SH-SY5Y (cell line): ENCODE measurements at regions not wholly inside any gene's neighbourhood (a gene's known extent, or its start where the extent isn't known, plus 50 kb on each side); places are given as distances from the start of the nearest gene placed in this dataset.

Experiments
- GATA2 ChIP-seq: IDR thresholded peaks from 2 replicates; pipeline ENCODE4 v1.6.1; 2011; ENCODE audit warnings: mild to moderate bottlenecking, low read depth, low read length
- GATA3 ChIP-seq: IDR thresholded peaks from 2 replicates; pipeline ENCODE4 v1.6.1; 2011; ENCODE audit warnings: low read depth, mild to moderate bottlenecking, low read length, moderate library complexity

GRCh38 chr9:73745598-73745997 lies 593.9 kb downstream of the ANXA1 start:
- TF ChIP-seq GATA2 (no peak), GATA3 (no peak)

DNA sequence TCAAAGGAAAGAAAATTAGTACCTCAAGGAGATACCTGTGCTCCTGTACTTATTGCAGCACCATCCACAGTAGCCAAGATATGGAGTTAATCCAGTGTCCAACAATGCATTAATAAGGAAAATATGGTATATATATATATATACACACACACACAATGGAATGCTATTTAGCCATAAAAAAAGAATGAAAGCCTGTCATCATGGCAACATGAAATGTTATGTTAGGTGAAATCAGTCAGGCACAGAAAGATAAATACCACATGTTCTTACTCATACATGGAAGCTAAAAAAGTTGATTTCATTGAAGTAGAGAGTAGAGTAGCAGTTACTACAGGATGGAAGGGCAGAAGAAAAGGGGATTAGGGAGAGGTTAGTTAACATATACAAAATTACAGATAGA lies 601.5 kb downstream of the ANXA1 start:
- TF ChIP-seq GATA2, result no peak
- no peak for TF ChIP-seq GATA3

DNA sequence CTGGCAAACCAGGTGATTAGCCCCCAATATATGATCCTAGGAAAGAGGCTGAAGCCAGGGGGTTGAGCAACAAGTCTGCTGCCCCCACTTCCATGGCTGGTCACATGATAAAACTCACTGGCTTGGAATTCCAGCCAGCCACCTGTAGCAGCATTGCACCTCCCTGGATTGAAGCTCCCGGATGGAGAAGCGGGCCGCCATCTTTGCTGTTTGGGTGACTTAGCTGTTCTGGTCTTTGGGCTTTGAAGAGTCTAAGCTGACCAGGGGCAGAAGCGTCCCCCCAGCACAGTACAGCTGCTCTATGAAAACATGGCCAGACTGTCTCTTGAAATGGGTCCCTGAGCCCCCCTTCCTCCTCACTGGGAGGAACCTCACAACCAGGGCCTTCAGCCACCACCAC lies 610.2 kb downstream of the ANXA1 start:
- TF ChIP-seq GATA2 (no peak), GATA3 (no peak)

GRCh38 chr9:73773896-73774295 lies 622.2 kb downstream of the ANXA1 start:
- TF ChIP-seq GATA3 (no peak), GATA2 (no peak)

- TF ChIP-seq GATA2, result no peak
- no peak for TF ChIP-seq GATA3
These were observed 624.1 kb downstream of the ANXA1 start for GRCh38 chr9:73775757-73776156.

GRCh38 chr9:73780916-73781315 lies 629.3 kb downstream of the ANXA1 start:
- TF ChIP-seq GATA3 (no peak), GATA2 (no peak)

- TF ChIP-seq GATA3 (no peak), GATA2 (no peak)
These were observed 630.5 kb downstream of the ANXA1 start for GRCh38 chr9:73782166-73782565.

DNA sequence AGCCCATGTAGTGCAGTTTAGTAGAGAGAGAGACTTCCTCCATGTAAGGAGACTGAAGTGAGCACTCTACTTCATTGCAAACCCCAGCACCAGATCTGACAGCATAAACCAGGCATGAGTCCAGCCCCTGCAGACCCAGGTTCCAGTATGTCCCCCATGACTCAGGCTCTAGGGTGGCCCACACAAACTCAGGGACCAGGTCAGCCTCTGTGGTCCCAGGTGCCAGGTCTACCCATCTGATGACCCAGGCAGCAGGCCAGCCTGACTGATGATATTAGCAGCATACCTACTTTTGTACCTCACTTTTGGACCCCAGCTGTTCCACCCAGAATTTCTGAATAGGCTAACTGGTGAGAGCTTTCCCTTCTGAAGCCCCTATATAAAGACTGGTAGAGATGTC lies 647.8 kb downstream of the ANXA1 start:
- TF ChIP-seq GATA2, result no peak

GRCh38 chr9:73805111-73805510 lies 653.4 kb downstream of the ANXA1 start:
- TF ChIP-seq GATA3, result no peak
- TF ChIP-seq GATA2, result no peak

DNA sequence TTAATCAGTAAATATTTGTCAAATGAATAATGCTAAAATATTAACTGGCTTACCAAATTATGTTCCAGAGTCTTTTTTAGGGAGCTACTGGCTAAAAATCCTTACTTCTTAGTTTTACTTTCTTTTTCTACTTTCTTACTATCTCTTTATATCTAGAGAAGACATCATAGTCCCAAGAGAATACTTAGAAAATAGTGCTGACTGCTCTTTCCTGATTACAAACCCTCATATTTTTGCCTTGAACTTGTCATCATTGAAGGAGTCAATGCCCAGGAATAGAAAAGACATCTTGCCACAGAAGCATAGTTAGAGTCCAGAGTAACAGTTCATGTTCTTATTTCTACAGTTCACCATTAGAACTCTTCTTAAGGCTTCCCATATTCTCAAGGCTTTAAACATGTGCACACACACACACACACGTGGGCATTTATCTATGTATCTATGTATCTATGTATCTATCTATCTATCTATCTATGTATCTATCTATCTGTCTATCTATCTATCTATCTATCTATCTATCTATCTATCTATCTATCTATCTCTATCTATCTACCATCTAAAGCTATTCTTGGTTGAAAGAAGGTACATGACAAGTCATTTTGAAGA lies 654.3 kb downstream of the ANXA1 start:
- no peak for TF ChIP-seq GATA2
- no peak for TF ChIP-seq GATA3

DNA sequence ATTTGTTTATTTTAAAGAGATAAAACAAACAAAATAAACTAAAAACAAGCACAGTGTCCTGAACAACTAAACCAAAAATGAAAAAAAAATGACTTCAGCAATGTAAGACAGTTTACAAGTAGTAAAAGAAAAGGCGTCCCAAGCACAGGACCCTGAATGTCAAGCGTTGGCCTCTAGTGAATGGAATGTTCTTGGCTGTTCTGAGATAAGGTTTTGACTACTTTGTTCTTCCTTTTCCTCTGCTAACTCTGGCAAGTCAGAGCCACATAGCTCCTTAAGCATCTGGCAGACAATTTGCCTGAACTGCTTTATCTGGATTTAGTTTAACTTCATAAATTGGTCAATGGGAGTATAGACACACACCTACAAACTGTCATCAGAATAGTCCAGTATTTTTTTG lies 655.2 kb downstream of the ANXA1 start:
- no peak for TF ChIP-seq GATA2
- no peak for TF ChIP-seq GATA3

- no peak for TF ChIP-seq GATA2
- no peak for TF ChIP-seq GATA3
These were observed 656.3 kb downstream of the ANXA1 start for GRCh38 chr9:73807952-73808351.

DNA sequence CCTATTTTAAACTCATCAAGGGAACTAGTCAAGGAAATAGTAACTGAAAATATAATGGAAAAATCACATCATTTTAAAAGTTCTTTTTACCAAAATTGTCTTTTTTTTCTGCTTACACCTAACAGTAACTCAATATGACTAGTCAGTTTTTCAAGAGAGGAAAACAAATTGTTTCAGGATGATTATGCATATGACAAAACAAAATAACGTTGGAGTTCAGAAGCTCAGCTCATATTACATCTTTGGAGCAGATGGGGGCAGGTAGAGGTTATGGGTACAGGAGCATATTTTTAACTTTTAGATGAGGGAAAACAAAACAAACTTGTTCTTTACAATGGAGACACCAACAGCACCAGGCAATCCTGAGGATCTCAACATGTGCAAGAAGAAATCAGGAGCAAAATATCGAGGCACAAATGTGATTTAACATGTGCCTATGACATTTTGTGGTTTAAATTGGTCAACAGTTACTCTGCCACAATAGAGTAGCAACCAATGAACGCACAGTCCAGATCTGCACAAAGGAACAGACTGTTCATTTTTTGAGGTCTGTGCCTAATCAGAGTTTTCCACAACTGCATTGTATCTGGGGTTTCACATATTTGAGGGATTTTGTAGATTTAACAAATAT lies 659.0 kb downstream of the ANXA1 start:
- TF ChIP-seq GATA3, result no peak
- no peak for TF ChIP-seq GATA2

DNA sequence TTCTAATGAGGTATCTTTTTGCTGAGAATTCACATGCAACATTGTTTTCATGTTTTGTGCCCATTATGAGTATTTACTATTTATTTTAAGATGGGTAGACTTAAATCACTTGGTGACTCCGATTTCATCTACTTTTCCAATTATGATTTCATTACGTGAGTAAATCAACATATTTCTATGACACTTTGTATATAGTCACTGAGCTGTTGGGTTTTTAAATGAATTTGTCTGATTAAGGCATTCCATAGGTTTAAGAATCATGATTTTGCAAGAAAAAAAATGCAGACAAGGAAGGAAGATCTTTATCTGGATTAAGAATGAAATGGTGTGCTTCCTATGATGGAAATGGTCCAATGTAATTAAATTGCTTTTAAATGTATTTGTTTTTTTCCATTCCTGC lies 661.9 kb downstream of the ANXA1 start:
- no peak for TF ChIP-seq GATA2
- TF ChIP-seq GATA3, result no peak

DNA sequence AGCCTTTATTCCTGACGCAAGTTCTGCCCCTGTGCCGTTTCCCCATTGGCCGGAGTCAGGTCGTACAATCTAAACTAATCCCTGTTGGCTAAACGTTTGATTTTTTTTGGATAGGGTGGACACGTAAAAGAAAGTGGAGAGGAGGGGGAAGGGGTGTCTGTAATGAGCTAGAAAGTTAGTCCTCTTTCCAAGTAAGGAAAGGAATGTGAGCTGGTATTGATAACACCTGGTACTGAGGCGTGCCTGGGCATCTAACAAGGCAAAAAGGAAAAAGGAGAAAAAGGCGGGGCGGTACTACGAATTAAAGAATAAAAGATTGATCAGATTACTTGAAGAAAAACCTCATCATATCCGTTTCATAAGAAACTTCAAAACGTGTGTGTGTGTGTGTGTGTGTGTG lies 665.2 kb downstream of the ANXA1 start:
- TF ChIP-seq GATA2 (no peak), GATA3 (no peak)

DNA sequence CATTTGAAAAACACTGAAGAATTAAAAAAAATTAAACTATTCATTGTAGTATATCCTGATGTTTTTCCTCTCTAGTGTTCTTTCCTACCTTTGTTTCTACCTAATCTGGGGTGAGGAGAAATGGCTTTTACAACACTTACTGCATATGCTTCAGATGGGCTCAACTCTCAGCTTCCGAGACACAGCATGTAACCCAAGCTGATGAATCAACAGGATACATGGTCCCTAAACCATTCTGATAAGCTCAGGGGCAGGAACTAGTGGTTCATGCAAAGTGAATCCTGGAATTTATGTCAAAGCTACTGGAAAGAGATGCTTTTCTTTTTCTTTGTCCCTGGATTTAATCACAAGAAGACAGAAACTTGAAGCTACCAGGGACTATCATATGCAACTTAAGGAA lies 672.5 kb upstream of the RORB start:
- TF ChIP-seq GATA3, result no peak
- TF ChIP-seq GATA2, result no peak
